ENCODE measurements at regions not wholly inside any gene's neighbourhood (a gene's known extent, or its start where the extent isn't known, plus 50 kb on each side); places are given as distances from the start of the nearest gene placed in this dataset.

DNA sequence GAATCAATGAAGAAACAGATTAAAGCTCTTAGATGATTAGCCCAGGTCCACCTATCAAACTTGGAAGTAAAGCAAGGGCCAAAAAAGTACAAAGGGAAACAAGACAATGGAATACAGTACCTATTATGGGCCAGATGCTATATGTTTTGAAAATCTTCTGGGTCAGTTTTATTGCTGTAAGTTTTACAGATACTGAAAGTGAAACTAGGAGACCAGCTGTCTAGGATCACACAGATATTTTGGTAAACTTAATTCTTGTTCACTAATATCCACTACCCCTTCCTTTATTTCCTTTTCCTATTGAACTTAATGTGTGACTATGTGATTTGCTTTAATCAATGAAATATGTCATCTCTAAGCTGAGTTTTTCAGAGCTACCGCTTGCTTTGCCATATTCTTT, 505.4 kb upstream of the PITX2 start:
- no peak for DNase-seq (ENCODE audit: low spot score)
- no peaks in the 10 kb centered on the region for H3K9me3 ChIP-seq (ENCODE audit: control insufficient read depth in 4 of 4, low read length in 3 of 4)
- 92% methylated on average over 1 of the region's 1 CpG for WGBS
- H3K9ac ChIP-seq (ENCODE audit: low read depth in 1 of 2, low read length in 2 of 2), result no peak overlapping the region
- peaks cover 0 to 5% (median 0%) of the 10 kb centered on the region in 4 donors for H3K27me3 ChIP-seq (ENCODE audit: control insufficient read depth in 4 of 4, insufficient read depth in 4 of 4, low read length in 3 of 4)
- H3K4me3 ChIP-seq (ENCODE audit: low read depth in 1 of 3, low read length in 3 of 3), result no peak overlapping the region
- H3K4me1 ChIP-seq (ENCODE audit: control insufficient read depth in 4 of 4, insufficient read depth in 4 of 4, low read length in 3 of 4), result no peaks in the 10 kb centered on the region
- TF ChIP-seq RAD21 (IDR thresholded peaks at IDR 0.05), result no peak
- no peak for TF ChIP-seq JUND (IDR thresholded peaks at IDR 0.05)
- no peak for TF ChIP-seq RXRA (IDR thresholded peaks at IDR 0.05)
- TF ChIP-seq, protein P1, sequence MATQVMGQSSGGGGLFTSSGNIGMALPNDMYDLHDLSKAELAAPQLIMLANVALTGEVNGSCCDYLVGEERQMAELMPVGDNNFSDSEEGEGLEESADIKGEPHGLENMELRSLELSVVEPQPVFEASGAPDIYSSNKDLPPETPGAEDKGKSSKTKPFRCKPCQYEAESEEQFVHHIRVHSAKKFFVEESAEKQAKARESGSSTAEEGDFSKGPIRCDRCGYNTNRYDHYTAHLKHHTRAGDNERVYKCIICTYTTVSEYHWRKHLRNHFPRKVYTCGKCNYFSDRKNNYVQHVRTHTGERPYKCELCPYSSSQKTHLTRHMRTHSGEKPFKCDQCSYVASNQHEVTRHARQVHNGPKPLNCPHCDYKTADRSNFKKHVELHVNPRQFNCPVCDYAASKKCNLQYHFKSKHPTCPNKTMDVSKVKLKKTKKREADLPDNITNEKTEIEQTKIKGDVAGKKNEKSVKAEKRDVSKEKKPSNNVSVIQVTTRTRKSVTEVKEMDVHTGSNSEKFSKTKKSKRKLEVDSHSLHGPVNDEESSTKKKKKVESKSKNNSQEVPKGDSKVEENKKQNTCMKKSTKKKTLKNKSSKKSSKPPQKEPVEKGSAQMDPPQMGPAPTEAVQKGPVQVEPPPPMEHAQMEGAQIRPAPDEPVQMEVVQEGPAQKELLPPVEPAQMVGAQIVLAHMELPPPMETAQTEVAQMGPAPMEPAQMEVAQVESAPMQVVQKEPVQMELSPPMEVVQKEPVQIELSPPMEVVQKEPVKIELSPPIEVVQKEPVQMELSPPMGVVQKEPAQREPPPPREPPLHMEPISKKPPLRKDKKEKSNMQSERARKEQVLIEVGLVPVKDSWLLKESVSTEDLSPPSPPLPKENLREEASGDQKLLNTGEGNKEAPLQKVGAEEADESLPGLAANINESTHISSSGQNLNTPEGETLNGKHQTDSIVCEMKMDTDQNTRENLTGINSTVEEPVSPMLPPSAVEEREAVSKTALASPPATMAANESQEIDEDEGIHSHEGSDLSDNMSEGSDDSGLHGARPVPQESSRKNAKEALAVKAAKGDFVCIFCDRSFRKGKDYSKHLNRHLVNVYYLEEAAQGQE (IDR thresholded peaks at IDR 0.05), result no peak
- no peak for TF ChIP-seq HNF4G (IDR thresholded peaks at IDR 0.05)
- no peak for TF ChIP-seq TAF1 (conservative IDR thresholded peaks at IDR 0.05)
- TF ChIP-seq YY1 (IDR thresholded peaks at IDR 0.05), result no peak
- no peak for TF ChIP-seq HNF4A (conservative IDR thresholded peaks at IDR 0.05)
- no peak for TF ChIP-seq GABPA (IDR thresholded peaks at IDR 0.05 in 1 of 2, conservative IDR thresholded peaks at IDR 0.05 in 1 of 2)
- no peak for TF ChIP-seq NR2F2 (IDR thresholded peaks at IDR 0.05)
- TF ChIP-seq FOXA1 (IDR thresholded peaks at IDR 0.05), result no peak
- TF ChIP-seq, protein P2, sequence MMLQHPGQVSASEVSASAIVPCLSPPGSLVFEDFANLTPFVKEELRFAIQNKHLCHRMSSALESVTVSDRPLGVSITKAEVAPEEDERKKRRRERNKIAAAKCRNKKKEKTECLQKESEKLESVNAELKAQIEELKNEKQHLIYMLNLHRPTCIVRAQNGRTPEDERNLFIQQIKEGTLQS (IDR thresholded peaks at IDR 0.05), result no peak
- no peak for TF ChIP-seq FOXA2 (IDR thresholded peaks at IDR 0.05)
- TF ChIP-seq, protein P3, sequence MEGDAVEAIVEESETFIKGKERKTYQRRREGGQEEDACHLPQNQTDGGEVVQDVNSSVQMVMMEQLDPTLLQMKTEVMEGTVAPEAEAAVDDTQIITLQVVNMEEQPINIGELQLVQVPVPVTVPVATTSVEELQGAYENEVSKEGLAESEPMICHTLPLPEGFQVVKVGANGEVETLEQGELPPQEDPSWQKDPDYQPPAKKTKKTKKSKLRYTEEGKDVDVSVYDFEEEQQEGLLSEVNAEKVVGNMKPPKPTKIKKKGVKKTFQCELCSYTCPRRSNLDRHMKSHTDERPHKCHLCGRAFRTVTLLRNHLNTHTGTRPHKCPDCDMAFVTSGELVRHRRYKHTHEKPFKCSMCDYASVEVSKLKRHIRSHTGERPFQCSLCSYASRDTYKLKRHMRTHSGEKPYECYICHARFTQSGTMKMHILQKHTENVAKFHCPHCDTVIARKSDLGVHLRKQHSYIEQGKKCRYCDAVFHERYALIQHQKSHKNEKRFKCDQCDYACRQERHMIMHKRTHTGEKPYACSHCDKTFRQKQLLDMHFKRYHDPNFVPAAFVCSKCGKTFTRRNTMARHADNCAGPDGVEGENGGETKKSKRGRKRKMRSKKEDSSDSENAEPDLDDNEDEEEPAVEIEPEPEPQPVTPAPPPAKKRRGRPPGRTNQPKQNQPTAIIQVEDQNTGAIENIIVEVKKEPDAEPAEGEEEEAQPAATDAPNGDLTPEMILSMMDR (IDR thresholded peaks at IDR 0.05; ENCODE audit: low read depth, low read length, missing input control), result no peak
- TF ChIP-seq, protein P4, sequence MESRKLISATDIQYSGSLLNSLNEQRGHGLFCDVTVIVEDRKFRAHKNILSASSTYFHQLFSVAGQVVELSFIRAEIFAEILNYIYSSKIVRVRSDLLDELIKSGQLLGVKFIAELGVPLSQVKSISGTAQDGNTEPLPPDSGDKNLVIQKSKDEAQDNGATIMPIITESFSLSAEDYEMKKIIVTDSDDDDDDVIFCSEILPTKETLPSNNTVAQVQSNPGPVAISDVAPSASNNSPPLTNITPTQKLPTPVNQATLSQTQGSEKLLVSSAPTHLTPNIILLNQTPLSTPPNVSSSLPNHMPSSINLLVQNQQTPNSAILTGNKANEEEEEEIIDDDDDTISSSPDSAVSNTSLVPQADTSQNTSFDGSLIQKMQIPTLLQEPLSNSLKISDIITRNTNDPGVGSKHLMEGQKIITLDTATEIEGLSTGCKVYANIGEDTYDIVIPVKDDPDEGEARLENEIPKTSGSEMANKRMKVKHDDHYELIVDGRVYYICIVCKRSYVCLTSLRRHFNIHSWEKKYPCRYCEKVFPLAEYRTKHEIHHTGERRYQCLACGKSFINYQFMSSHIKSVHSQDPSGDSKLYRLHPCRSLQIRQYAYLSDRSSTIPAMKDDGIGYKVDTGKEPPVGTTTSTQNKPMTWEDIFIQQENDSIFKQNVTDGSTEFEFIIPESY (IDR thresholded peaks at IDR 0.05), result no peak
- no peak for TF ChIP-seq SP1 (IDR thresholded peaks at IDR 0.05)
- TF ChIP-seq EGR1 (IDR thresholded peaks at IDR 0.05; ENCODE audit: low read depth in 2 of 2), result no peak
- TF ChIP-seq, protein P5, sequence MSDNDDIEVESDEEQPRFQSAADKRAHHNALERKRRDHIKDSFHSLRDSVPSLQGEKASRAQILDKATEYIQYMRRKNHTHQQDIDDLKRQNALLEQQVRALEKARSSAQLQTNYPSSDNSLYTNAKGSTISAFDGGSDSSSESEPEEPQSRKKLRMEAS (IDR thresholded peaks at IDR 0.05), result no peak
- H3K27ac ChIP-seq (ENCODE audit: low read depth in 1 of 2, low read length in 2 of 2), result no peak overlapping the region
- no peaks in the 10 kb centered on the region for H3K36me3 ChIP-seq (ENCODE audit: control insufficient read depth in 4 of 4, insufficient read depth in 3 of 4, low read depth in 1 of 4, low read length in 3 of 4)

Measured in liver (tissue), 8 donors.